Embryonic facial prominence (tissue), 1 donor: ENCODE measurements at regions not wholly inside any gene's neighbourhood (a gene's known extent, or its start where the extent isn't known, plus 50 kb on each side); places are given as distances from the start of the nearest gene placed in this dataset.

Source experiments
- DNase-seq: peaks from one replicate; pipeline ENCODE4 v3.0.0-alpha.2; 2016; ENCODE audit errors: extremely low spot score

GRCh38 chr11:104529906-104530305, 366.0 kb upstream of the PDGFD start:
- no peak for DNase-seq

GRCh38 chr11:104529213-104529612, 365.3 kb upstream of the PDGFD start:
- no peak for DNase-seq

DNA sequence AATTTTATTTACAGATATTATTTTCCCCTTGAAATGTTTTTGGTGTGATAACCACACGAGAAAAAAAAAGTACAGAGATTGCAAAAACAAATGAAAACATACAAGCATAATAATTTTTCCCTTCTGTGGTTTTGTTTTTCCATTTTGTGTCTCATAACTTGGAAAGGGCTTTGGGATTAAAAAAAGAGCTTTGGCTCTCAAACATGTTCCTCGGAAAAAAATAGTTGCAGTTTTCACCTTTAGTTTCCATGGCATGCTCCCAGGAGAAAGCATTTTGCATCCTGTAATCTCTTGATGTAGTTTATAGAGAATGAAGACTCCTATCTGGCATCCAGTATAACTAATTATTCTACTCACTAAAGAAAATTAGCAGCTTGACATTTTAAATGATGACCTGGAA, 362.1 kb upstream of the PDGFD start:
- DNase-seq: no peak

- no peak for DNase-seq
Measured at GRCh38 chr11:104525416-104525815, 361.5 kb upstream of the PDGFD start.

DNA sequence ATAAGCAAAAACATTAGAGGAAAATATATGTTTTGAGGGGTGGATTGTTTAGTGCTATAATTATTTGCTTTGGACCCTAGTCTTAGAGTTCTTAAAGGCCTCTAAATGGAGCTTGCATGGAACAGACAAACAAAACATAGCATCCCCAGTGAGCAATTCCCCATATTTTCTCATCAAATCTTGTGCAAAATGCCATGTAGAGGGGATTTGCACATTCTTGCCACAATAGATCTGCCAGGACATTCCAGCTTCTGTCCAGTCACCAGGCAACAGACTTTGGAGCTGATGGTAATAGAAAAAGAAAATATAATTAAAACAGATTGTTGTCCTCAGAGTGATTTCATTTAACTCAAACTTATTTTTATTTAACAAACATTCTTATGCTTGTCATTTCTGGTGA, 360.3 kb upstream of the PDGFD start:
- no peak for DNase-seq

DNA sequence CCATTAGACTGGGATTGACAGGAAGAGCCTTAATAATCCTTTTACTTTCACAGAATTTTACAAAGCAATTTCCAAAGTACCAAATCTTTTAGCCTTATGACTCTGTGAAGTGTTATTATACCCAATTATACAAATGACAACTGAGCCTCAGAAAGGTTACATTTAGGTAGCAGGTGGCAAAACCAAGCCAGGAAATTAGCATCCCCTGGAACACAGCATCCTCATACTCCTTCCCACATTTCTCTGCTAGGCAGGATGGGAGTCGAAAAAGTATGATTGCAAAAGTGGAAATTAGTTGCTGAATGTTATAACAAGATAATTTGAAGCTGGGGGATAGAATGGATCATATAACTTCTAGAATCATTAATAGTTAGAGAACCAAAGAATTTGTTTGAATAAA, 359.7 kb upstream of the PDGFD start:
- no peak for DNase-seq

DNA sequence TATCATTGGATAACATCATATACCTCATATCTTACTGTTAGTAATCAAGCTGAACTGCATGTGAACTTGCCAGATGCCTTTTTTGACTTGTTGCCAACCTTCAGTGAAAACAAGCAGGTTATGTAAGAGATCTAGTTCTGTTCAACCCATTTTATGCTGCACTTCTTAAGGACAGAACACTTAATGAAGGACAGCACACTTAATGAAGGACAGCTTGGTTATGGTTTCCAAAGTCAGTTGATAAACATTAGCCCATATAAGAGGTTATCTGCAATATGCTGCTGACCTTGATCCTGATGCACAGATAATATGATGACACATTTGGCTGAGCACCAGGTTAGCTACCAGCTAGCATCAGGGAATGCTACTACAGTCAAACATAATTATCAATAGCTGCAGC, 358.7 kb upstream of the PDGFD start:
- DNase-seq: no peak

DNA sequence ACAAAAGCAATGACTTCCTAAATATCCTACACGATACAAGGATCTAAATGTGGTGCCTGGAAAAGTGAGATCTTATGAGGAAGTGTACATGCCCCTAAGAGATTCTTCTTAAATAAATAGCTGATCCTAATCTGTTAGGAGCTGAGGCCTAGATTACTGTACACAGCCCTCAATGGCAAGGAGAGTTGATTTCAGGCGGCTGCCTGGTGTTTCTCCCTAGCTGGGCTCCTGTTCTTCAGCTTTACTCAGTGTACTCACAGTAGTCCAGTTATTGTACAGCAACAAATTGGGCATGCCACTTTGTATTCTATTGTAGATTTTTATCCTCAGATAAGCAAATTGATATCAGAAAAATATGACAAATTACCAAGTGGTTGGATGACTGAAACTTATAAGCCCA, 358.2 kb upstream of the PDGFD start:
- DNase-seq: no peak

GRCh38 chr11:104510169-104510568, 346.2 kb upstream of the PDGFD start:
- no peak for DNase-seq

GRCh38 chr11:104490182-104490581, 326.2 kb upstream of the PDGFD start:
- no peak for DNase-seq

DNA sequence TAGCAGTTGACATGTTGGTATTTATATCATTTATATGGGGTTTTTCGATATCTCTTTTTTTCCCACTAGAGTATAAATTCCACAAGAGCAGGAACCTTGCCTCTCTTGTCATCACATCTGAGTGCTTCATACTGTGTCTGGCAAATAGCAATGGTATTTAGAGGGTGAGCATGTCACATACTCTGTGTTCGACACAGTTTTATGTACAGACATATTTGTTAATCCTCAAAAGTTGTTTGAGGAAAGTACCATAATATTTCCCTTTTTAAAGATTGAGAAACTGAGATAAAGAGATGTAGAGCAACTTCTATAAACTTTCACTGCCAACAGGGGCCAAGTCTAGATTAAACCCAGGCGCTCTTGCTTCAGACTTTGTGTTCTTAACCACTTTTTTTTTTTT, 324.6 kb upstream of the PDGFD start:
- no peak for DNase-seq

- DNase-seq: no peak
Measured at GRCh38 chr11:104487046-104487806, 323.3 kb upstream of the PDGFD start.

- DNase-seq: no peak
Measured at GRCh38 chr11:104484804-104485554, 321.0 kb upstream of the PDGFD start.

DNA sequence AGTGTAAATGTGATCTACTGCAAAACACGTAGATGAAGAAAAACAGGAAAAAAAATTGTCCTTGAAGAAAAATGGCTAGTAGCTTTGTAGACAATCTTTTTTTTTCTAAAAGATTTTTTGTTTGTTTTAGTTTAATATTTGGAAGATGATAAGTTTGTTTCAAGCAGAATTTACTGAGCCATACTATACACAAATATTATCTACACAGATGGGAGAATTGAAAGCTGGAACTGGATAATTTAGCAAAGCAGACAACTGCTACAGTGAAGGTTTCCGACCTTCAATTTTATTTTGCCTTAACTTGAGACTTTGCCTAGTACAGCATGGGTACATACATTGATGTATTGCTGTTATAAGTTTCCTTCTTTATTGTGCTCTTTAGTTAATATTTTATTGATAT, 313.0 kb upstream of the PDGFD start:
- no peak for DNase-seq

DNA sequence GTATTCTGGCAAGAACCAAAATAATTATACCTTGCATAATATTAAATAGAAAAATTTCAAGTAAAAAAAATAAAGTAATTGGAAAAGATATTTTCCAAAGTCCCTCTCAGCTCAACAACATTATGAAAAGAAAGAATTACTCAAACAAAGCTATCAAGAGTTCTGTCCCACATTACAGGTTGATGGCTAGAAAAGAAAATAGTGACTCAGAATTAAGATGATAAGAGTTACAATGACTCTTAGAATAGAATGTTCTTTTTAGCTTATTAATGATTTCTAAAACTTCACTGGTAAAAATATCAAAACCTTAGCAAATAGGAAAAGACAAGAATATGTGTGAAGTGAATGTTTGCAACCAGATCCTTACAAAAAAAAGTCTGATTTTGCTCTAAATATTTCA, 312.5 kb upstream of the PDGFD start:
- no peak for DNase-seq

DNA sequence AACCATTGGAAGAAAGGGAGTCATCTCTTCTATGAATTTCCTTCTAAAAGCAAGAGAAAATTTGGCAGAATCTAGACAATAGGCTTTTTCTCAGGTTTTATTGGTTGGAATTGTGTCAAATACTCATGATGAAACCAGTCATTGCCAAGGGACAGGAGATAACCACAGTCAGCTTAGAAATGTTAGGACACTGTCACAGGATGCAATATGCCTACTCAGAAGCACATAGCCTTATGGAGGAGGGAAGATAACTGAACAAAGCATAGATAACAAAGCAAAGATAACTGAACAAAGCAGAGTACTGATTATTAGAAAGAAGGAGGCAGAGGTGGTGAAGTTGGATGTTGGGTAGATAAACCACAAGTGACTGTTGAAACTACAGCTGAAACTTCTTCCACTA, 303.5 kb upstream of the PDGFD start:
- DNase-seq: no peak

- DNase-seq: no peak
Measured at GRCh38 chr11:104465321-104465720, 301.4 kb upstream of the PDGFD start.

- DNase-seq: no peak
Measured at GRCh38 chr11:104464691-104465090, 300.7 kb upstream of the PDGFD start.

DNA sequence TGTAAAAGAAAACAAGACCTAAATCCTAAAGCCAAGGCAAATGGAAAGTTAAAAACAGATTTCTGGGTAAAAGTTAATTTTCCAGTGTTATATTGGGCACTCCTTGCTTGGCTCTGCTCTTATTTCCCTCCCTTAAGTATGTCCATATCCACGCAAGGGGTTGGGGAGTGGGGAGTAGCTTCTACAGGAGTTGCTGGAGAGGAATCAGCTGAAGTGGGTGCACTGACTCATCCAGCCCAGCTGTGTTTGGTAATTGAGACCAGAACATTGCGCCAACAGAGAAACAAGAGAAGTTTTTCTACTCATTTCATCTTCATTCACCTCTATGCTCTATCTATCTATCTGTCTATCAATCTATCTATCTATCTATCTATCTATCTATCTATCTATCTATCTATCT, 298.4 kb upstream of the PDGFD start:
- DNase-seq: no peak

DNA sequence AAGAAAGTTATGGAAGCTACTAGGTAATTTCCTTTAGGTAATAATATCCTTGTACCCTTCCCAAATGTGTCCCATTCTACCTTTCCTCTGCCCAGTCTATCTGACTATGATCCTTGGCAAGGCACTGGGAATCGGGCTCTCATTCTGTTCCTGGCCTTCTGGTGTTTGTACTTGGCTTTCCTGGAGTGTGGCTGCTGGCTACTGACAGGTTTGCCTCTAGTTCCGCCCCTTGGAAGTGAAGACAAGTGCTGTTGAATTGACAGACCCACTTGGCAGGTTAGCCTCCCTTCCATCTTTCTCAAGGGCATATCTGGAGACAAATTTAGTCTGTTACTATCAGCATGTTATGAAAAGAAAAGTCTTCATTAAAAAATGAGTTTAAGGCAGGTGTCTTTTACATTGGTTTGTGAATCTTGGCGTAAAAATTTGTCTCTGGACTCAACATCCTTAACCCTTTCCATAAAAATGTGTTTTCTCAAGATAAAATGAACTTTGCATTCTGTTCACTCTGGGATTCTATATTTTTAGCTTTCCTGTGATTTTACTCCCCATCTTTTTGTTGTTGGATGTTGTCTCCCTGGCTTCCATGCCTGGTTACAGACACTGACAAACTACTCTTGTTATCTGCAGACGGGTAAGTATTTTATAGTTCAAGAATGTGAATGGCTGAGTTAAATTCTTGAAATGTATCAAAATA, 287.4 kb upstream of the PDGFD start:
- no peak for DNase-seq

GRCh38 chr11:104443387-104443786, 279.4 kb upstream of the PDGFD start:
- DNase-seq: no peak

GRCh38 chr11:104442321-104442720, 278.4 kb upstream of the PDGFD start:
- DNase-seq: no peak

GRCh38 chr11:104435494-104435893, 271.5 kb upstream of the PDGFD start:
- no peak for DNase-seq
